ENCODE measurements at regions not wholly inside any gene's neighbourhood (a gene's known extent, or its start where the extent isn't known, plus 50 kb on each side); places are given as distances from the start of the nearest gene placed in this dataset.
"Not testable (repeated sequence)": the region's sequence is repeated elsewhere in the genome, so short reads cannot be mapped to it uniquely, and the experiment has no call there.

GRCh38 chr1:4219826-4220225 lies 319.8 kb upstream of the C1orf174 start:
- no peak for DNase-seq (ENCODE audit: low read depth)
- H3K4me3 ChIP-seq (ENCODE audit: low read length) = no peak overlapping the region
- TF ChIP-seq CTCF (conservative IDR thresholded peaks at IDR 0.05; ENCODE audit: low read depth, low read length) = no peak

- DNase-seq (ENCODE audit: low read depth) = no peak
- no peak overlapping the region for H3K4me3 ChIP-seq (ENCODE audit: low read length)
- no peak for TF ChIP-seq CTCF (conservative IDR thresholded peaks at IDR 0.05; ENCODE audit: low read depth, low read length)
Measured at GRCh38 chr1:4220362-4220761, 320.3 kb upstream of the C1orf174 start.

GRCh38 chr1:4221107-4221506 lies 321.0 kb upstream of the C1orf174 start:
- DNase-seq (ENCODE audit: low read depth) = no peak
- H3K4me3 ChIP-seq (ENCODE audit: low read length) = no peak overlapping the region
- TF ChIP-seq CTCF (conservative IDR thresholded peaks at IDR 0.05; ENCODE audit: low read depth, low read length) = no peak

- no peak overlapping the region for H3K4me3 ChIP-seq (ENCODE audit: low read length)
- no peak for DNase-seq (ENCODE audit: low read depth)
- no peak for TF ChIP-seq CTCF (conservative IDR thresholded peaks at IDR 0.05; ENCODE audit: low read depth, low read length)
Measured at GRCh38 chr1:4224684-4225467, 324.8 kb upstream of the C1orf174 start.

GRCh38 chr1:4227986-4228385 lies 327.9 kb upstream of the C1orf174 start:
- DNase-seq (ENCODE audit: low read depth) = no peak
- no peak for TF ChIP-seq CTCF (conservative IDR thresholded peaks at IDR 0.05; ENCODE audit: low read depth, low read length)
- H3K4me3 ChIP-seq (ENCODE audit: low read length) = no peak overlapping the region

GRCh38 chr1:4253935-4254334 lies 353.9 kb upstream of the C1orf174 start:
- no peak for TF ChIP-seq CTCF (conservative IDR thresholded peaks at IDR 0.05; ENCODE audit: low read depth, low read length)
- no peak overlapping the region for H3K4me3 ChIP-seq (ENCODE audit: low read length)
- no peak for DNase-seq (ENCODE audit: low read depth)

GRCh38 chr1:4256351-4256750 lies 356.3 kb upstream of the C1orf174 start:
- H3K4me3 ChIP-seq (ENCODE audit: low read length) = no peak overlapping the region
- no peak for DNase-seq (ENCODE audit: low read depth)
- TF ChIP-seq CTCF (conservative IDR thresholded peaks at IDR 0.05; ENCODE audit: low read depth, low read length) = no peak

- not testable (repeated sequence) for H3K4me3 ChIP-seq (ENCODE audit: low read length); DNase-seq (ENCODE audit: low read depth)
Measured at GRCh38 chr1:4258146-4258777, 358.2 kb upstream of the C1orf174 start.
